Endothelial cell of umbilical vein (primary cell): ENCODE measurements at regions not wholly inside any gene's neighbourhood (a gene's known extent, or its start where the extent isn't known, plus 50 kb on each side); places are given as distances from the start of the nearest gene placed in this dataset.

Source experiments
- BruUV-seq: library from RNA; stranded (reverse); fragments of 400-500 nt; replicated peaks from 2 replicates; lab custom pipeline; 2021; lab: Mats Ljungman, UMichigan
- CTCF ChIA-PET: fragments of 300-600, 350-600 bp; sonication (Branson Sonifier 250); formaldehyde crosslinking; loops from one replicate; lab custom pipeline; 2021; ENCODE audit warnings: antibody characterized with exemption, inconsistent platforms; lab: Charles Lee
- POLR2A ChIA-PET: fragments of 300-600, 350-600 bp; sonication (Branson Sonifier 250); formaldehyde crosslinking; loops from one replicate; lab custom pipeline; 2021; ENCODE audit warnings: antibody characterized with exemption, inconsistent platforms; lab: Charles Lee
- DNase-seq: peaks from one replicate; pipeline ENCODE4 v3.0.0-alpha.2; 2011; ENCODE audit warnings: low read depth, low spot score
- FAIRE-seq: peaks from 2 replicates; lab custom pipeline; 2011; peaks lifted over from hg19 to GRCh38; lab: Jason Lieb, UNC
- H2AFZ ChIP-seq: 2 replicates; pipeline ENCODE4 v1.6.0; 2012; ENCODE audit warnings: low read depth, low read length, control low read depth, inconsistent platforms
- H3K27ac ChIP-seq: 2 replicates; pipeline ENCODE4 v1.5.1; 2011; ENCODE audit warnings: low read depth, mild to moderate bottlenecking, control low read depth, low read length, moderate library complexity; ENCODE audit not compliant: insufficient read depth
- H3K27me3 ChIP-seq, 2 experiments: 2 replicates each; pipeline versions ENCODE4 v1.6.0 to v1.6.1; 2011; ENCODE audit warnings: low read length in 2 of 2, mixed read lengths in 1 of 2; ENCODE audit not compliant: control insufficient read depth in 2 of 2, insufficient read depth in 2 of 2
- H3K36me3 ChIP-seq, 2 experiments: 2 replicates in 1 of 2; 3 replicates in 1 of 2; pipeline ENCODE4 v1.5.1; 2011; ENCODE audit warnings: low read length in 2 of 2, mild to moderate bottlenecking in 1 of 2, moderate library complexity in 1 of 2; ENCODE audit not compliant: control insufficient read depth in 2 of 2, insufficient read depth in 2 of 2; ENCODE audit errors: extremely low read depth in 1 of 2
- H3K4me1 ChIP-seq: 3 replicates; pipeline ENCODE4 v1.5.1; 2011; ENCODE audit warnings: mild to moderate bottlenecking, low read length; ENCODE audit not compliant: control insufficient read depth, insufficient read depth; ENCODE audit errors: extremely low read depth
- H3K4me2 ChIP-seq: 2 replicates; pipeline ENCODE4 v1.6.1; 2011; ENCODE audit warnings: low read length, control low read depth, mixed read lengths; ENCODE audit not compliant: insufficient read depth
- H3K4me3 ChIP-seq, 3 experiments: fragments of 200-600 bp in 1 of 3; sonication (generic), shearing (Covaris generic) in 1 of 3; replicated peaks in 1 of 3; 2 replicates each; pipeline ENCODE4 v1.5.1; 2011 to 2016; ENCODE audit warnings: control low read depth in 3 of 3, low read length in 3 of 3, mild to moderate bottlenecking in 2 of 3, inconsistent platforms in 1 of 3, low read depth in 1 of 3, moderate library complexity in 1 of 3; ENCODE audit not compliant: insufficient read depth in 1 of 3
- H3K79me2 ChIP-seq: 2 replicates; pipeline ENCODE4 v1.6.0; 2012; ENCODE audit warnings: low read length, inconsistent platforms; ENCODE audit not compliant: control insufficient read depth, insufficient read depth
- H3K9ac ChIP-seq: replicated peaks from 2 replicates; pipeline ENCODE3; 2011; ENCODE audit warnings: low read length, control low read depth; ENCODE audit not compliant: insufficient read depth; ENCODE audit errors: extremely low read depth
- H3K9me1 ChIP-seq: replicated peaks from 3 replicates; pipeline ENCODE4 v1.6.0; 2011; ENCODE audit warnings: mild to moderate bottlenecking, low read length; ENCODE audit not compliant: control insufficient read depth, insufficient read depth; ENCODE audit errors: extremely low read depth
- H3K9me3 ChIP-seq: replicated peaks from 2 replicates; pipeline ENCODE4 v1.5.1; 2012; ENCODE audit warnings: low read length, inconsistent platforms; ENCODE audit not compliant: control insufficient read depth, insufficient read depth
- H4K20me1 ChIP-seq: replicated peaks from 2 replicates; pipeline ENCODE3; 2011; ENCODE audit warnings: mild to moderate bottlenecking, low read length; ENCODE audit not compliant: control insufficient read depth, insufficient read depth; ENCODE audit errors: extremely low read depth
- EZH2 ChIP-seq: IDR thresholded peaks from 2 replicates; pipeline ENCODE4 v1.6.1; 2012; ENCODE audit warnings: borderline replicate concordance, low read depth, mild to moderate bottlenecking, moderate library complexity, low read length, inconsistent platforms; ENCODE audit not compliant: severe bottlenecking
- FOS ChIP-seq: IDR thresholded peaks from 2 replicates; pipeline ENCODE4 v1.6.1; 2011; ENCODE audit warnings: mild to moderate bottlenecking, low read length, moderate library complexity, borderline replicate concordance; ENCODE audit not compliant: insufficient read depth
- GATA2 ChIP-seq: IDR thresholded peaks from 2 replicates; pipeline ENCODE4 v1.7.0; 2011; ENCODE audit warnings: low read depth, mild to moderate bottlenecking, moderate library complexity, mixed read lengths, low read length; ENCODE audit not compliant: insufficient read length, insufficient read depth
- JUN ChIP-seq: IDR thresholded peaks from 2 replicates; pipeline ENCODE4 v1.6.1; 2011; ENCODE audit warnings: borderline replicate concordance, low read depth; ENCODE audit not compliant: insufficient read length, insufficient read depth
- MAX ChIP-seq: IDR thresholded peaks from 2 replicates; pipeline ENCODE4 v1.6.1; 2011; ENCODE audit not compliant: insufficient read depth, insufficient read length
- MYC ChIP-seq: IDR thresholded peaks from one replicate; pipeline ENCODE4 v1.6.1; 2011; ENCODE audit warnings: mild to moderate bottlenecking, low read depth, low read length
- POLR2A ChIP-seq: IDR thresholded peaks from 2 replicates; pipeline ENCODE4 v1.6.1; 2012; ENCODE audit warnings: low read depth, mild to moderate bottlenecking, control low read depth, low read length
- POLR2AphosphoS5 ChIP-seq: IDR thresholded peaks from 2 replicates; pipeline ENCODE4 v1.6.1; 2012; ENCODE audit warnings: low read depth, mild to moderate bottlenecking, control low read depth, low read length, moderate library complexity; ENCODE audit not compliant: insufficient read depth
- dilution Hi-C: fragments of 300-500 bp; cut with MboI; formaldehyde crosslinking; loops from one replicate; pipeline ENCODE4 v1.15.0; 2019; ENCODE audit warnings: low sequenced_read_pairs; ENCODE audit not compliant: extremely low pct_ligation_motif_present
- intact Hi-C: fragments of 100-400 bp; cut with micrococcal nuclease; formaldehyde crosslinking; loops from one replicate; pipeline ENCODE4 v1.10.0; 2022
- TF ChIP-seq, protein P1 (sequence below), 2 donors: IDR thresholded peaks; 1 replicate in 1 of 2; 2 replicates in 1 of 2; pipeline ENCODE4 v1.5.1; 2011; ENCODE audit warnings: low read length in 2 of 2, mild to moderate bottlenecking in 2 of 2, moderate library complexity in 2 of 2, control low read depth in 1 of 2, inconsistent platforms in 1 of 2, low read depth in 1 of 2; ENCODE audit not compliant: insufficient read depth in 1 of 2; ENCODE audit errors: extremely low read depth in 1 of 2

DNA sequence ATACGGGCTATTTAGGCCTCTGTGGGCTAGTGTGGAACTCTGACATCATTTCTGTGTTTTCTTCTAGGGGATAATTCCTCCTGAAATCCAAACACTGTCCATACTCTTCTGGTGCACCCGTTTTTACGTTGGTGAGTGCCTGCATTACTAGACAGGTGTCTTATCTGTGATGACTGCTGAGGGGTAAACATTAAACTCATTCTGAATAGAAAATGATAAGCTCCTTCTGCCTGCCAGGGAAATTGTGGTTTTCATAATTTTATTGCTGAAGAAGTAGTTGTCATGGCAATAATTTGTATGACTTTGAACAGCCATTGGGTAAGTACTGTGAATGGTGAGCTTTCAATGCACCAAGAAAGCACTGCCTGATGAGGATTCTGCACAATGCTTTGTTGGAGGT, 705.6 kb downstream of the UTRN start:
- no peaks in the 10 kb centered on the region for H3K27me3 ChIP-seq
- FAIRE-seq (no peak), DNase-seq (no peak)
- ChIA-PET CTCF (no interaction called here), POLR2A (no interaction called here)
- H3K9me3 ChIP-seq = no peaks in the 10 kb centered on the region
- no peak overlapping the region for H2AFZ ChIP-seq
- H4K20me1 ChIP-seq = no peaks in the 10 kb centered on the region
- no peak overlapping the region for H3K4me3 ChIP-seq
- no TSS peak for BruUV-seq
- H3K79me2 ChIP-seq = no peaks in the 10 kb centered on the region
- peaks cover 9% of the 10 kb centered on the region for H3K4me1 ChIP-seq
- H3K36me3 ChIP-seq = no peaks in the 10 kb centered on the region
- intact Hi-C loops (no loop called here), dilution Hi-C loops (no loop called here)
- H3K27ac ChIP-seq = no peak overlapping the region
- H3K4me2 ChIP-seq = no peak overlapping the region
- H3K9ac ChIP-seq = no peak overlapping the region
- no peaks in the 10 kb centered on the region for H3K9me1 ChIP-seq
- TF ChIP-seq MYC (no peak), FOS (no peak), POLR2A (no peak), MAX (no peak), EZH2 (no peak), GATA2 (no peak), JUN (no peak), POLR2AphosphoS5 (no peak)
- TF ChIP-seq, protein P1, sequence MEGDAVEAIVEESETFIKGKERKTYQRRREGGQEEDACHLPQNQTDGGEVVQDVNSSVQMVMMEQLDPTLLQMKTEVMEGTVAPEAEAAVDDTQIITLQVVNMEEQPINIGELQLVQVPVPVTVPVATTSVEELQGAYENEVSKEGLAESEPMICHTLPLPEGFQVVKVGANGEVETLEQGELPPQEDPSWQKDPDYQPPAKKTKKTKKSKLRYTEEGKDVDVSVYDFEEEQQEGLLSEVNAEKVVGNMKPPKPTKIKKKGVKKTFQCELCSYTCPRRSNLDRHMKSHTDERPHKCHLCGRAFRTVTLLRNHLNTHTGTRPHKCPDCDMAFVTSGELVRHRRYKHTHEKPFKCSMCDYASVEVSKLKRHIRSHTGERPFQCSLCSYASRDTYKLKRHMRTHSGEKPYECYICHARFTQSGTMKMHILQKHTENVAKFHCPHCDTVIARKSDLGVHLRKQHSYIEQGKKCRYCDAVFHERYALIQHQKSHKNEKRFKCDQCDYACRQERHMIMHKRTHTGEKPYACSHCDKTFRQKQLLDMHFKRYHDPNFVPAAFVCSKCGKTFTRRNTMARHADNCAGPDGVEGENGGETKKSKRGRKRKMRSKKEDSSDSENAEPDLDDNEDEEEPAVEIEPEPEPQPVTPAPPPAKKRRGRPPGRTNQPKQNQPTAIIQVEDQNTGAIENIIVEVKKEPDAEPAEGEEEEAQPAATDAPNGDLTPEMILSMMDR (IDR thresholded peaks at IDR 0.05; ENCODE audit: extremely low read depth in 1 of 2, insufficient read depth in 1 of 2, low read depth in 1 of 2, low read length in 2 of 2) = no peak
